ENCODE measurements at regions not wholly inside any gene's neighbourhood (a gene's known extent, or its start where the extent isn't known, plus 50 kb on each side); places are given as distances from the start of the nearest gene placed in this dataset.
"Not testable (repeated sequence)": the region's sequence is repeated elsewhere in the genome, so short reads cannot be mapped to it uniquely, and the experiment has no call there.

DNA sequence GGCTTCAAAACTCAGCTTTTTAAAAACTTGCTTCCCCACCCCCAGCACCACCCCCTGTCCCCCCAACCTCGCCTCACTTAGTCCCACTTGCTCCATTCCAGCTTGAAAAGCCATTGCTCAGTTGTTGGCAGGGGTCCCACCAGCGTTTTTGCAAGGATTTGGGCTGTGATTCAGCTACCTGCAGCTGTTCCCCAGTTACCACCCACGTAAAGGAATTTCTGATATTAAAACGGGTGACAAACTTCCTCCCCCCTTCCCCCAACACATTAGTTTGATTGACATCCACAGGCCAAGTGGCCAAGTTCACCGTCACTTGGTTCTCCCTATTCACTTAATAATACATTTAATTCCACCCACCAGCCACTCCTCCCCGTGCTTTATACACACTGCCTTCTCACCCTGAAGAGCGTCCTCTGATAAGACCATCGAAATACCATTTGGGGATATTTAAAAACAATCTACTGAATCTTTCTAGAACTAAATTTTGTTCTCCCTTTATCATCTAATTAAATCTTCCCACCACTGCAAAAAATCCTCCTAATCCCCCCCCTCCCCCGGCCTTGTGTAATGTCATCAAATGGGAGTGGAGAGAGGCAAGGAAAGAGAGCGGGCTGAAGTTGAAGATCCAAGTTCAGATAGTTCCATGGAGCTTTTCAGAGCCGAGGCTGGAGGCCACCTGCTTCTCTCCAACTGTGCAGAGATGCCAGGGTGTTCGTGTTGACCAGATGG is 55.1 kb downstream of the SOX9 start:
- DNase-seq, result no peak

DNA sequence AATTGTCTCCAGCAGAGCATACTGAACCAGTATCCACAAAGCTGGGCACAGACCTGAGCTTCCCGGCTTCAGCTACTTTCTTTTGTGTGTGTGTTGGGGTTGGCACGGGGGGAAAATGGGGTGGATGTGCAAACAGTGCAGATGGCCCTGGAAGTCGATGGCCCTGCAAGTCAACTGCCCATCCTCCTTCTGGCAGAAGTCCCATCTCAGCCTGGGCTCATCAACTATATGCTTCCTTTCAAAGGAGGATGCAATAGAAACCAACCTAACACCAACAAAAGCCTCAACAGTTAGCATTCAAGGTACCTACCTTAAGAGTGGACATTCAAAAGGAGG is 55.7 kb downstream of the SOX9 start:
- no peak for DNase-seq

DNA sequence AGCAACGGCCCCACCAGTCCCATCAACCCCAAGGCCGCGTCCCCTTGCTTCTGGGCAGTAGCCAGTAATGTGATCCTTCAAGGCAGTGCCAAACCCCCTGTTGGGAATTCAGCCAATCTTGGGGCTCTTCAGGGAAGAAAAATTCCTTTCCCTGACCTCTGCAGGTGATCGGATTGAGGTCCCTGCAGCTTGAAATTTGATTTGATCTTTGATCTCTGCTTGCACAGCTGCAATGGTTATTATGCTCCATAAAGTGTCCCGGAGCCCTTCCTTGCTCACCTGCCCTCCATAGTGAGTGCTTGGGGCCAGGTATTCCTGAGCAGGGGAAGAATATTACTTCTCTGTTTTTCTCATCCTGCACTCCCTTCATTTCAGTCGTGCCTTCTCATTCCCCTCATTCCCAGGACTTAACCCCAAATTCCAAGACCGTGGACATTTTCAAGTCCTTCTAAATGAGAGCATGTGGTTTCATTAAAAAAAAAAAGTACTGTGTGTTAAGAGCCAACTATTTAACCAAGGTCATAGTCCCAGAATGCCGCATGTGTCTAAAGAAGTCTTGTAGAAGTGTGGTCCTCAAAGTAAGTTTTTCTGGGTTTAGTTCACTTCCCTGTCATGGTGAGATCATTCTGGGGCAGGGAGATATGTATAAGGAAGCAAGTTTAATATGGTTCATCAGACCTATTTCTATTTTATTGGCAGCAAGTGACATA is 56.3 kb downstream of the SOX9 start:
- no peak for DNase-seq

DNA sequence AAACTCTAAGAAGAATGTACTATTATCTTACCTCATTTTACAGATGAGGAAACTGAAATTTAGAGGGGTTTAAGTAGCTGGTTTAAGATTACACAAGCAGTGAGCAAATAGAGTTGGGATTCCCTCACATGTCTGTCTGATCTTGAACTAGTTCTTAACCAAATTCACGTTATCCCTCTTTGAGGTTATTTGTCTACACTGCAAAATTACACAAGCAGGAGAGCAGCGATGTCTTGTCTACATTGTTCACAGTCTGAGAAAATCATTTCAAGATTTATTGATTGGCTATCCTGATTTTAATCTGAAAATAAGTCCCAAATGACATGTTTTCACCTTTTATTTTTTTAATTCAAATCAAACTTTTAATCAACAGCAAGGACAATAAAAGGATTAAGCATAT is 56.9 kb downstream of the SOX9 start:
- no peak for DNase-seq

DNA sequence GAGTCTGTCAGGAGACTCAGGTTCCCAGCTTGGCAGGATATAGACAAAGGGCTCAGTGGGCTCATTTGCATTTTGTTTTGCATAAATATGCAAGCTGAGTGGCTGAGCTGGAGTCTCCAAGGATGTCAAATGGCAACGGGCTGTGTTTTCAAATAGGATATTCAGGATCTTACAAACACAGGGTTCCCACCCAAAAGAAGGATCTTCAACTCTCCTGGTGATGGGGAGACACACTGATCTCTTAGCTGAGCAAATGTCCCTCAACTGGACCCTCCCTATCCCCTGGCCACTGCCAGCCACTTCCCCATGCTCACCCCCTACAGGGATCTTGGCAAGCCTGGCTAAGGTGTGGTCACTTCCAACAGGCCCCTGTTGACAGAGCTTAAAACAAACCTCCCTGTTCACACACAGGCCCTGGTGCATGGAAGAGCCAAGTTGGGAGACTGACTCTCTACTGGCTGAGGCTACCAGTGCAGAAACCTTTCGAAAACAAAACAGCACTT is 61.6 kb downstream of the SOX9 start:
- DNase-seq, result no peak

DNA sequence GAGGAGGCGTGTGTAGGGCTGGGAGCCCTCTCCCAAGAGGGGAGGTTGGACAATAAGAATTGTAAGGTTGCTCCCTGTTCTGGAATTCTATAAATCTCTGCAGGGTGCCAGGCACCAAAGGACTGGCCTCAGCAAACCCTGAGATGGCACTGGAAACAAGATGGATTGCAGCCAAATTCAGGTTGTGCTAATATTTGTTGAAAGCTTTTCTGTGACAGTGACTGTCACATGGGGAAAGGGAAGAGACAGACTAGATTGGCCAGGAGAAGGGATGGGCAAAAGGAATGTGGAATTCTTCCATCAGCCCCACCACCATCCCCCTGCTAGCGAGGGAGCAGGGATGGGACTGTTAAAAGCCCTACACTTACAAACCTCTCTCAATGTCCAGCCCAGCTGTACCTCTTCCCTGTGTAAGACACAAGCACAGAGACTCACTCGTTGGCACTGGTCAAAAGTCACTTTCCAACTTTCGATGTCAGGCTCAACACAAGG is 62.4 kb downstream of the SOX9 start:
- DNase-seq, result no peak

DNA sequence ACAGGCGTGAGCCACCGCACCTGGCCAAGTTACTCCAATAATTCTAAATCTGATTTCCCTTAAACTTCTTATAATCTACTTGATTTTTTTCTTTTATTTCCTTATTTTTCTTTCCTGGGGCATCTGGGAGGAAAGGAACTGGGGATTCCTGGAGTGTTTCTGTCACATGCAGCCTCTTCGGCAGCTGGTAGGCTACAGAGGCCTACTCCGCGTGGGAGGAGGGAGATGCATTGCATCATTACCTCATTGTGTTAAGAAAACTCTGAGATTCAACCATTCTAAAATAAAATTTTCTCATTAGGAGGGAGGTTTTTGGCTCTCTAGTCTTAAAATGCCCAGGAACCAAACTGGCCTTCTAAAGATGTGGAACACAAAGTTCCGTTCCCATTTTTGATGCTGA is 64.0 kb downstream of the SOX9 start:
- DNase-seq, result no peak

DNA sequence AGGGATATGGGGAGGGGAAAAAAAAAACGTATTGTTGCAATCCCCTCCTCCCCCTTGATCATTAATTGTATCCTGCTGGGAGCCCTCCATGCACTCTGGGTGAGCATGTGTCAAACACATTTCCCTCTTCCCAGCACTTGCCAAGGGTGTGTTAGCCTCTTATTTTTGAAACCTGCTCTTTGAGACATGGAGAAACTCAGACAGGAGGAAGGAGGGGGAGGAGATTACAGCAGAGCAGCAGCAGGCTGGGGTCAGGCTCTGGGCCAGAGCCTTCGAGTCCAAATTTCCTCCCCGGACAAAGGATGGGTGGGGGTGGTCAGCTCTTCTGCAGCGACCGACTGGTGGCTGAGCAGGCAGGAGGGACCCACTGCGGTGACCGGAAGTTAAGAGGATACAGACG is 64.7 kb downstream of the SOX9 start:
- no peak for DNase-seq

DNA sequence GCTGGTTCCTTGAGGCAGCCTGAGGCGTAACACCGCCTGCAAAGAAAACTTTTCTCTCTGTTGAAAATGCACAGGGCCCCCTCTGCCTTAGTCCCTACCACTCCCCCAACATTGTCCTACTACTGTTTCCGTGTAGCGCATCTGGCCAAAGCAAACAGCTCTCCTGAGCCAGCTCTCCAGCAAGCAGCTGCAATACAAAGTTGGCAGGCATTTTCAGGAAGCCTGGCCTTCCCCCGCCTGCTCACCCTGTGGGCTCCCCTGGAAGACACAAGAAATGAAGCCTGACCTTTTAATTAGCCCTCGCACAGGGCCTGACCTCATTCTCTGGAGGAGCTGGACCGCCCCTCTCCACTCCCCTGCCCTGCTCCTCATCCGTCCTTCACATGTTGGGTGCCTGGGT is 66.7 kb downstream of the SOX9 start:
- DNase-seq, result no peak

DNA sequence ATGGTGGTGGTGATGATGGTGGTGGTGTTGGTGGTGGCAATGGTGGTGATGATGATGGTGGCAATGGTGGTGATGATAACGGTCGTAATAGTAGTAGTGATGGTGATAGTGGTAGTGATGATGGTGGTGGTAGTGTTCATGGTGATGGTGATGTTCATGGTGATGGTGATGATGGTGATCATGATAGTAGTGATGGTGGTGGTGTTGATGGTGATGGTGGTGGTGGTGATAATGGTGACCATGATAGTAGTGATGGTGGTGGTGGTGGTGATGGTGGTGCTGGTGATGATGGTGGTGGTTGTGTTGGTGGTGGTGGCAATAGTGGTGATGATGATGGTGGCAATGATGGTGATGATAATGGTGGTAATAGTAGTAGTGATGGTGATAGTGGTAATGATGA is 68.0 kb downstream of the SOX9 start:
- DNase-seq, result no peak

DNA sequence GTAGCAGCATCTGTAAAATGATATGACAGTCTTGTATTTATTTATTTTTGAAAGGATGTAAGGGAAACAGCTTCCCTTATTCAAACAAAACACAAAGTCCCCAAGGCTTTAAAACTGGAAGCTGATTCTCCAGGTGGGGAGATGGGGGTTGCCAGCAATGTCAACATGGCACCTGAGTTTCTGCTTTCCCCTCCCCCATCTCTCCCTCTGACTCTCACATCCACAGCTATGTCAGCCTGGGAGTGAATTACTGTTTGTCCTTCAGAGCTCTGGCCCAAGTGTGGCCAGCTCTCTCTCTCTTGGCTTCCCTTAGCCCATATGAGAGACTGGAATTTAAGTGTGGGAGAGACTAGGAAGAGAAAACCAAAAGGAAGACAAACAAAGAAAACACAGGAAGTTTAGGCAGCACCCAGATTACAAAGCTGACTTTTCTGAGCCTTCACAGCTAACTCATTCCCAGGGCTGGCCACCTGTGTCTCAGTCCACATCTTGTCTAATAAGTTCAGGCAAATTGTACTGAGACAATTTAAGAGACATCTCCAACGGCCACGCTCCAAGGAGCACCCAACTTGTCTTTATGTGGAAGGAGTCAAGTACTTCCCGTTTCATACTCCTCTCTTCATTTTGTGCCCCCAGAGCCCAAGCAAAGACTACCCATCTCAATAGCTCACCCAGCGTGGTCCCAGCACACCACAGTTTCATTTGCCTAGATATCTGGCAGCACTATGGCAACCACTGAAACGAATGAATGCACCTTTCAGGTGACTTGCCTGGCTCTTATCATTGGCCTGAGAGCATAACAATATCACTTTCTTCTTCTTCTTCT is 69.2 kb downstream of the SOX9 start:
- DNase-seq, result no peak

DNA sequence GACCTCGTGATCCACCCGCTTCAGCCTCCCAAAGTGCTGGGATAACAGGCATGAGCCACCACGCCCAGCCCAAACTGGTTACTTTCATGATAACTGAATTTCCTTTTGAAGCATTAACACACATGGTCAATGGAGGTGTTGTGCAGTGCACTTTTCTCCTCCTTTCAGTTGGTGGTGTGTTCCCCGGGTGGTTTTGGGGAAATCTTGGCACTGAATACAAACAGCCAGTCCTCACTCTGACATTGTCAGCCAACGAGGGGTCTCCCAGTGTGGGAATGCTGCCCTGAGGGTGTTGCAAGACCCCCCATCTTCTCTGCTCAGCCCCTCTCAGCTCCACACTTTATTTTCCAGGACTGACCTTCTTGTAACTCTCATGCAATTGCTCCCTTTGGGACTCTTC is 70.5 kb downstream of the SOX9 start:
- DNase-seq, result no peak

DNA sequence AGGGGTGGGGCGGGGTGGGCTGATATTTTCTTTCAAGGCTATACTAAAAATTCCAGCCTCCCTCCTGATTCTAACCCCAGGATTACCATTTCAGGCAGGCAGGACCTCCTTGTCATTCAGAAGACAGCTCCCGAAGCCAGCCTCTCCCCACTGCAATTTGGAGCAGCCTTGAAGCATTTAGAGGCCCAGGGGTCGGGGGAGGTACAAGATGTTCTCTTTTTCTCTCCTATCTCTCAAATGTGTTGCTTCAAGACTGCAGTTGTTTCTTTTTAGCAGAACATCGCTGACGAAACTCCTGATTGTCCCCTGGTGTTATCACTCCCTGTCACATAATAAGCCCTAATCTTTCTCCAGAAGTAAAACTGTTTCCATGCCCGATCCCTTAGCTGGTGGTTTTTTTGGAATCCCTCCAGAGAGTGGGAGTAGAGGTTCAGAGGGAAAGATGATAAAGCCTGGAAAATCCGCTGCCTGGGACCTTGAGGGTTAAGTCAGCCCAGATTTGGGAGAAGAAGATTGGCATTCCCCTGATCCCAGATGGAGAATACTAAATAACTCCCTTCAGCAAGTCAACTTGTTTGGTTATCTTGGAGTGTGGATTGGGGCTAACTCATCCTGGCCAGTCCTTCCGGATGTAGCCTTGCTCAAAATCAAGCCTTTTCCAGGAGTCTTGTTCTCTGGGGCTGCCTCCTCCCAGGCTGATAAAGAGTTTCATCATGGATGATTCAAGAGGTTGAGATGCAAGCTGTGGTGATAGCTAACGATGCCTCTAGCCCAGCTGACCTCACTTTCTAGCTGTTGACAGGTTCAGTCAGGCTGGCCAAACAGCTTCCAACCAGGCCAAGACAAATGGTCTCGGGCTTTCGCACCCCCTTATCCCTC is 71.3 kb downstream of the SOX9 start:
- no peak for DNase-seq

DNA sequence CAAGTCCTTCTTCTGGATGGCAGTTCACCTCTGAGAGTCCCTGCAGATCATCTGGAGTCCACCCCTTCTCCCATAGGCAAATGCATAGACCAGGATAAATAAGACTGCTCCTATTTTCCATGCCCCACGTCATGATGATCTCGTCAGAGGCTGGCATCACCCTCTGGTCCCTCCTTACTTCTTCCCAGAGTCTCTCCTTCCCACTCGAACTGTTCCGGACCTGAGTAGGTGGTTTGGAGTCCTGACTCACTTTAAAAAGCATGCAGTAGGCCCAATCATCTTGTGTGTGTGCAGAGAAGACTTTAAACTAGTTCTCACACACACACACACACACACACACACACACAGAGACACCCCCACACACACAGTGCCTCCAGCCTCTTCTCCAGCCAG is 72.0 kb downstream of the SOX9 start:
- no peak for DNase-seq

DNA sequence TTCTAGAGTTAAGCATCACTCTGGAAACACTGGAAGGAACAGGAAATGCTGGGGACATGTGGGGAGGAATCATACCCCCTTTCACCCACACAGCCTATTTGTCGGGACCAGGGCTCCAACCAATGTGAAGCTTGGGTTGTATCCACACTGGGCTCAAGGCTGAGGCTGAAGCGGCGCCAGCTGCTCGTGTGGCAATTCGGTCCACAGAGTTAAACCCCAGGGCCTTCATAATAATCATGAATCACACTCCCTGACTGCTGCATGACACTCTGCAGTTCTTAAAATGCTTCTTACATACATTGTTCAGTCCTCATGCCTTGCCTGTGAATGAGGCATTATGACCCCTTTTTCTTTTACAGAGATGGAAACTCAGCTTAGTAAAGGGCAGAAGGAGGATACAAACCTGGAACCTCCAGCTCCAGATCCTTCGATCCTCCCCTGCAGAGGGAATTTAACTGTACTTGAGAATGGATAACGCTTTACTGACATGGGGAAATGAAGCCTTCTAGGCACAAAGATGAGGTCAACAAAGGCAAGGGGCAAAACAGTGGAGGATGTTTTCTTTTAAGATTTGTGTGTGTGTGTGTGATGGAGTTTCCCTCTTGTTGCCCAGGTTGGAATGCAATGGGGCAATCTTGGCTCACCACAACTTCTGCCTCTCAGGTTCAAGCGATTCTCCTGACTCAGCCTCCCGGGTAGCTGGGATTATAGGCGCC is 72.7 kb downstream of the SOX9 start:
- DNase-seq, result no peak

DNA sequence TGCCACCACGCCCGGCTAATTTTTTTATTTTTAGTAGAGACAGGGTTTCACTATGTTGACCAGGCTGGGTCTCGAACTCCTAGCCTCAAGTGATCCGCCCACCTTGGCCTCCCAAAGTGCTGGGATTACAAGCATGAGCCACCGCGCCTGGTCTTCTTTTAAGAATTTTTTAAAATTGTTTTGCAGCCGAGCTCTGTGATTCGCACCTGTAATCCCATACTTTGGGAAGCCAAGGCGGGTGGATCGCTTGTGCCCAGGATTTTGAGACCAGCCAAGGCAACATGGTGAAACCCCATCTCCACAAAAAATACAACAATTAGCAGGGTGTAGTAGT is 73.3 kb downstream of the SOX9 start:
- DNase-seq, result not testable (repeated sequence)

DNA sequence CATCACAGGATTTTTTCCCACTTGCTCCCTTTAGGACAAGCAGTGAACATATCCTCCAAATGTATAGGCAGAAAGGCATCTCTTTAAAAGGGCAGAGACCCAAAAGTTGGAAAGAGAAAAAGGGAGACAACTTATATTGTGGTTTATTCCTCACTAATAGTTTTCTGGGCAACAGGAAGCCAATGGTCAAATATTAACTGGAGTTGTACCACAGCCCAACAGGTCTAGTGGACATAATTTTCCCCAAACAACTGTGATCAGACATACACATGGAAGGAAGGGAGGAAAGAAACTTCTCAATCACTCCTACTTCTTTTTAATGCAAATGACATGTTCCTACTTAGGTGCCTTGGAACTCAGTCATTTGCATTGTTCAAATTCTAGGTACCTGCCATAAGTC is 78.4 kb downstream of the SOX9 start:
- no peak for DNase-seq

DNA sequence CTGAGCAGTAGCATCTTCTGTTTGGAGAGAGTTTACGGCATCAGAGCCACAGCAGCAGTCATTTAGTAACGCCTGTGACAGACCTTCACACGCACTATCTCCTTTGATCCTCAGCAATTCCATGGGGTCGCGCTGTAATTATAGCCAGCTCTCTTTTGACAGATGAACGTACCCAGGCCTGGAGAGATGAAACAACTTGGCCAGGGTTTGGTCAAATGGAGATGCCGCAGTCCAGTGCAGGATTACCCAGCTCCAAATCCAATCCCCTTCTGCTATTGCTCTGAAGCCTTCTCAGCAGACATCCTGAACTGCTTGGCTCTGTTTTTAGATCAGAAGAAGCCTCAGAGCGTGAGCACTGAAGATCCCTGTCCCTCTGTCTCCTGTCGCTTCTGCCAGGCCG is 83.9 kb downstream of the SOX9 start:
- DNase-seq, result no peak

DNA sequence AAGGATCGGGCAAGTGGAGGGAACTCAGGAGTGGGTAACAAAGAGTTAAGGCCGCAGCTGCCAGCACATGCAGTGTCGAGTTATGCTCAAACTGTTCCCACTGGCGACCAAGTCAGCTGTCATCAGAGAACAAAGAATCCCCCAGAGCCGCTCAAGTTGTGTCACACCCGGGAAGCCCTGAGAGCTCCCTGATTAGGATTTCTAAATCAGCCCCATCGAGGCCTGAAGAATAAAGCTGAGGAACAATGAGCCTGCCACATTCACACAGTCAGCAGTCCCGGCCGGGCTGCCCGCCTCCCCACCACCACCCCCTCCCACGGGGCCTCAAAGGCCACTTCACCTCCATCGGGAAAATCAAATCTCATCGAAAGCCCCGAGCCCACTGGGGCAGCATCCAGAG is 84.5 kb downstream of the SOX9 start:
- DNase-seq, result no peak

DNA sequence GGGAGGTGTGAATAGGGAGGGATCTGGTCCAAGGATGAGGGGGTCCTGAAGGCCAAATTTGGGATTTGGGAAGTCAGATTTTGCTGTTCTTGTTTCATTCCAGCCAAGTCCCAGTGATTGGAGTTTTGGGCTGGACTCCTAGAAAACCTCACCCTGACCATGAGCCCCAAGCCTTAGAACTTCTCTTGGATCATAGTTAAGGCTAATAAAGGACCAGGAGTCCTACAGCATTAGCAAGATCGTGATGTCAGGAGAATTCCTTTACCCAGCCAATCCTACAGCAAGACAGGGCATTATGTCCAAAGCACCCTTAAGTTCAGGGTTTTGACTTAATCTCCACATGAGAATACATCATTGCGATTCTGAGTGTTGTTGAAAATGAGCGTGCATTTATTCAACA is 85.0 kb downstream of the SOX9 start:
- DNase-seq, result no peak

DNA sequence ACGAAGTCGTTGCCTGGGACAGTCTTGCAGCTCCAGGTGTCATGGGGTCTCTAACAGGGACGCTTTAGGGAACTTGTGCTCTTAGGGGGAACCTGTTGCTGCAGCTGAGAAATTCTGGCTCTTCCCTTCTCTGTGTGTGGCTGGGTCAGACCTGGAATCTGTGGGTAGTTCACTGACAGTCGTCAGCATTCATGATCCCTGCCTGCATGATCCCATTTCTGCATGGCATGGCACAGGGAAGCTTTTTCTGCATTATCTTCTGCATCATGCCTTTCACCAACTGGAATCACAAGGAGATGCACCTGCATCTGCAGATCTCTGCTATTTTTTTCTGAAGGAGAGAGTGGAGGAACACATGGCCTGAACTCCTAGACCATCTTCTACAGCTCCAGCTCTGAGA is 85.6 kb downstream of the SOX9 start:
- no peak for DNase-seq

DNA sequence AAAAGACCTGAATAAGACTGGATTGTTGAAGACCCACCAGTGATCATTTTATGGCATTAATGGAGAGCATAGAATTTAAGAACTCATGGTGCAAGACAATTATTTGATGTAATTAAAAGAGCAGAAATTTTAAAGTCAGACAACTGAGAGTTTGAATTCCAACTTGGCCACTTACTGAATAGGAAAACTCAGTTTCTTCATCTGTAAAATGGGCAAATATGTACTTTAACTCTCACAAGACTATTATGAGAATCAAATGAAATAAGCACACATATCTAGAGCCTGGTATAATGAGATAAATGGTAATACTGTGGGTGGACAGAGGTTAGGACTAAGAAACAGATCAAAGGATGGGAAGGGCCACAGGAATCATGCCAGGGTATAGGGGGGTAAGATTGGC is 88.0 kb downstream of the SOX9 start:
- DNase-seq, result no peak

Data from effector CD4-positive, alpha-beta T cell (primary cell).